AG04449 (cell line): ENCODE measurements at regions not wholly inside any gene's neighbourhood (a gene's known extent, or its start where the extent isn't known, plus 50 kb on each side); places are given as distances from the start of the nearest gene placed in this dataset.

Source experiments
- CTCF ChIA-PET: fragments of 350-600 bp; formaldehyde crosslinking; extraction: SDS; loops from one replicate; lab custom pipeline; 2021; ENCODE audit warnings: antibody characterized with exemption; lab: Yijun Ruan, JAX
- POLR2A ChIA-PET: fragments of 400-600, 350-600 bp; formaldehyde crosslinking; extraction: SDS; loops from one replicate; lab custom pipeline; 2020; ENCODE audit warnings: antibody characterized with exemption, inconsistent platforms; lab: Yijun Ruan, JAX
- DNase-seq: peaks from one replicate; pipeline ENCODE4 v3.0.0-alpha.2; 2010; ENCODE audit warnings: low read depth, low spot score
- H3K4me3 ChIP-seq: 2 replicates; pipeline ENCODE4 v1.5.1; 2011; ENCODE audit warnings: low read depth, mild to moderate bottlenecking, control low read depth, low read length
- TF ChIP-seq, protein P1 (sequence below): IDR thresholded peaks from one replicate; pipeline ENCODE4 v1.5.1; 2011; ENCODE audit warnings: mild to moderate bottlenecking, moderate library complexity, low read length, control low read depth, inconsistent platforms; ENCODE audit not compliant: insufficient read depth; ENCODE audit errors: missing control alignments

DNA sequence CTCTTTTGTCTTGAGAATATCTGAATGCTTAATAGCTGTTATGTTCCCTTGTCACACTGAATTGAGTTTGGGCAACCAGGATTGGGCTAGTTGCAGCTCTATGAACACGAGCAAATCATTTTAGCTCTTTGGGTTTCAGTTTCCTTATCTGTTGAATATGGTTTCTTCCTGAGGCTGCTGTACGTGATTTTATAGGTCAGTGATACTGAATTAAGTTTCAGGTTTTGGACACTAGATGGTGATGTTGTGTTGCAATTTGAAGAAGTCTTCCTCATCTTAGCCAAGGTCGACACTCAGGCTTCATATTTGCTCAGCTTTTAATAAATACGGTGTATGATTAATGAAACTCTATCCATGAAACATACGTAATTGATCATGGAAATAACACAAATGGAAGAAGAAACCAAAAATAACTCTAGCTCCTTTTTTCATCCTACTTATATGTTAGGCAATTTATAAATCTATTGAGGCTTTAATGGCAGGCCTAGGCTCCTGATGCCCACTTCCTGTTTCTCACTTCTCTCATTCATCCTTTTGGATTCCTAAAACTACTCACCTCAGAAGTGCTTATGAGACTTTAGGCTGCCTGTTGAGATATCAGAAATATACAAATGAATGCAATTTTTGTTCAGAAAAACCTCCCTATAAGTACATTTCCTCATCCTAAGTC lies 354.1 kb upstream of the MAP3K7 start:
- DNase-seq, result peak; percentile 5
- ChIA-PET CTCF (interaction anchor here (1.2 to 3.7 kb wide), 6 partner anchors 10 to 28 kb away, joined by 5 to 13 read pairs (median 6); no protein-coding TSS in a partner anchor), POLR2A (interaction anchor here (0.7 kb wide), 1 partner anchor 1125 kb away, joined by 3 read pairs; no protein-coding TSS in a partner anchor)
- H3K4me3 ChIP-seq, result peak overlapping the region; percentile 21; the same call in 1 of the 2 replicates
- TF ChIP-seq, protein P1, sequence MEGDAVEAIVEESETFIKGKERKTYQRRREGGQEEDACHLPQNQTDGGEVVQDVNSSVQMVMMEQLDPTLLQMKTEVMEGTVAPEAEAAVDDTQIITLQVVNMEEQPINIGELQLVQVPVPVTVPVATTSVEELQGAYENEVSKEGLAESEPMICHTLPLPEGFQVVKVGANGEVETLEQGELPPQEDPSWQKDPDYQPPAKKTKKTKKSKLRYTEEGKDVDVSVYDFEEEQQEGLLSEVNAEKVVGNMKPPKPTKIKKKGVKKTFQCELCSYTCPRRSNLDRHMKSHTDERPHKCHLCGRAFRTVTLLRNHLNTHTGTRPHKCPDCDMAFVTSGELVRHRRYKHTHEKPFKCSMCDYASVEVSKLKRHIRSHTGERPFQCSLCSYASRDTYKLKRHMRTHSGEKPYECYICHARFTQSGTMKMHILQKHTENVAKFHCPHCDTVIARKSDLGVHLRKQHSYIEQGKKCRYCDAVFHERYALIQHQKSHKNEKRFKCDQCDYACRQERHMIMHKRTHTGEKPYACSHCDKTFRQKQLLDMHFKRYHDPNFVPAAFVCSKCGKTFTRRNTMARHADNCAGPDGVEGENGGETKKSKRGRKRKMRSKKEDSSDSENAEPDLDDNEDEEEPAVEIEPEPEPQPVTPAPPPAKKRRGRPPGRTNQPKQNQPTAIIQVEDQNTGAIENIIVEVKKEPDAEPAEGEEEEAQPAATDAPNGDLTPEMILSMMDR, result peak; percentile 32

DNA sequence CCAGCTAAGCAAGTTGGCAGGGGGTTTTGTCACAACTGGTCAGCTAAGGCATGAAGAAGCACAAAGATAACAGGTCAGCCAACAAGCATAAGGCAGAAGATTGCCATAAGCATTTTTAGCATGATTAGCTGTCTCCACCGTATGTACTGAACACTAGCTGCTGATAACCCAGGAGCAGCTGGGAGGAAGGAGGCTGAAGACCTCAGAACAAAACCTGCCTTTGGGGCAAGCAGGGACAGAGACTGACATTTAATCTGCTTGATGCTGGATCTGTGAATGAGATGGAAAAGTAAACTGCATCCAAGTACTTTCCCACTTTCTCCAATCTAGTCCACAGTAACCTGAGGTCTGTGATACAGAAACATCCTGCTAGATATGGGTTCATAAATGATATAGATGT lies 353.0 kb upstream of the MAP3K7 start:
- DNase-seq, result no peak
- CTCF ChIA-PET, result interaction anchor here (1.5 to 3.7 kb wide), 2 partner anchors 11 to 14 kb away, joined by 5 to 13 read pairs; no protein-coding TSS in a partner anchor
- TF ChIP-seq, protein P1, result no peak
- POLR2A ChIA-PET, result no interaction called here
- no peak overlapping the region for H3K4me3 ChIP-seq

DNA sequence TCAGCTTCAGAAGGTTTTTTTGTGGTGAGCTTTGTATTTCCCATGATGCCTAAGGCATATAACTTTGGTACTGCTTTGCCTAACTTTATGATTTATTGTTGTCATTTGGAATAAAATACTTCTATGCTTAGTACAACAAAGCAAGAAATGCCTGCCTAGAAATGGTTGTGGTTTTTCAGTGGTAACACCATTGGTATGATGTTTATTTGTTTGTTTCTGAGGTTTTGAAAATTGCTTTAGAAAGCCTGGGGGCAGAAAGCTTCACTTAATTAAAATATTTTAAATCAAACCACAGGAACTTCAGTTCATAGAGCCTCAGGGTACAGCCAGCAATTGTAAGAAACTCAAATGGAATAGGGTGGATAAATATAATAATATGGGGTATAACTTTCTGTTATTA lies 351.2 kb upstream of the MAP3K7 start:
- H3K4me3 ChIP-seq, result no peak overlapping the region
- POLR2A ChIA-PET, result no interaction called here
- DNase-seq, result no peak
- CTCF ChIA-PET, result no interaction called here
- TF ChIP-seq, protein P1, result no peak

DNA sequence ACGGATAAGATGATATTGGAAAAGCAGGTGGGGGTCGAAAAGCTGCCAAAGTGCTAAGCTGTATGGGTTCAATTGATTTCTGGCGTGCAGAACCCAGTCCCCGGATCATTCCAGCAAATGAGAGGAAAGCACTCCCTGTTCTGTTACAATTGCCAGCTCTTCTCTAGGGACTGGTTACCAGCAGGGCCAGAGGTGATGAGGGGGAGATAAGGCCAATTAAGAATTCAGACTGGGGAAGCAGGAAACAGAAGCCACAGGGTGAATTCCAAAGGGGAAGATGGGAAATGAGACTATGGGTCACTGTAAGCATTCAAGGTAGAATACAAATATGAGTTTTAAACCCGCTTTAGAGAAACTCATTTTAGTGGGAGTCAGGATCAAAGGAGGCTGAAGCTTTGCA lies 349.4 kb upstream of the MAP3K7 start:
- POLR2A ChIA-PET, result no interaction called here
- CTCF ChIA-PET, result no interaction called here
- no peak for DNase-seq
- TF ChIP-seq, protein P1, result no peak
- no peak overlapping the region for H3K4me3 ChIP-seq

DNA sequence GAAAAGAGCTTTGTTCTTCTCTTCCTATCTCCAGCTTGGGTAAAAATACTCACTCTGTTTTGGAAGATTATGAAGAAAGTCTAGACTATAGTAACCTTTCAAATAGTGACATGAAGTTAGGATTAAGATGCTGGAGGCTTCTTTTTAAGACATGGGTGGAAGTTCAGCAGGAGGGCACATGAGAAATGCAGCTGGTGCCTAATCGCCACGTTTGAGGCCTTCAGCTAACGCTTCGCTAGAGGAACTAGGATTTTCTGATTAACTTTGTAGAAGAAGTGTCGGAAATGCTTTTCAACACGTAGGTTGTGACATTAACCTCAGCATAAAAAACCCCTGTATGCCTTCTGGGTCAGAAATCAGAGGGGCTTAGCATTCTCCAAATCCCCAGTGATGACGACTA lies 348.1 kb upstream of the MAP3K7 start:
- CTCF ChIA-PET, result no interaction called here
- POLR2A ChIA-PET, result no interaction called here
- TF ChIP-seq, protein P1, result no peak
- DNase-seq, result no peak
- H3K4me3 ChIP-seq, result no peak overlapping the region

DNA sequence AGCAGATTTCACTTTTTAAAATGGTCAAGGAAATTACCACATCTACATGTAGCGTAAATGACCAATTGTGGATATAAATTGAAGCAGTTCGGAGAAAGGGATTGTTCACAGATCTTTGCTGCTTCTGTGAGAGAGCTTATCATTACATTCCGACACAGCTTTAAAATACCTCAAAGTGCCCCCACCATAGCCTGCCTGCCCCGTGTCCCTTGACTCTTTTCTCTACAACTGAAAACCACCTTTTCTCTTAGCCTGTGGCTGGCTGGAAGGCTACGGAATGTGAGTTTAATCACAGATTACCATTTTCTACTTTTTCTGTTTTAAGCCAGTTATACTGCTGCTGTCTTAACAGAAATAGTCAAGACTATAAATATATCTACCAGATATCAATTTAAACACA lies 347.2 kb upstream of the MAP3K7 start:
- ChIA-PET CTCF (no interaction called here), POLR2A (no interaction called here)
- no peak for DNase-seq
- H3K4me3 ChIP-seq, result no peak overlapping the region
- TF ChIP-seq, protein P1, result no peak
